ENCODE measurements at regions not wholly inside any gene's neighbourhood (a gene's known extent, or its start where the extent isn't known, plus 50 kb on each side); places are given as distances from the start of the nearest gene placed in this dataset.
A peak's percentile ranks its signal among the peaks of the same experiment; 100 is the strongest.
"Not testable (repeated sequence)": the region's sequence is repeated elsewhere in the genome, so short reads cannot be mapped to it uniquely, and the experiment has no call there.

GRCh38 chr1:208485512-208485911, 241.3 kb upstream of the PLXNA2 start:
- FAIRE-seq (no peak), DNase-seq (ENCODE audit: insufficient read length, low spot score) (no peak)
- no peak for TF ChIP-seq POLR2A (IDR thresholded peaks at IDR 0.05; ENCODE audit: low read depth, low read length)

GRCh38 chr1:208486677-208487076, 242.5 kb upstream of the PLXNA2 start:
- FAIRE-seq: no peak
- TF ChIP-seq POLR2A (IDR thresholded peaks at IDR 0.05; ENCODE audit: low read depth, low read length): no peak
- DNase-seq (ENCODE audit: insufficient read length, low spot score): no peak

GRCh38 chr1:208488432-208488831, 244.2 kb upstream of the PLXNA2 start:
- not testable (repeated sequence) for FAIRE-seq; DNase-seq (ENCODE audit: insufficient read length, low spot score)

GRCh38 chr1:208496467-208497371, 252.5 kb upstream of the PLXNA2 start:
- DNase-seq (ENCODE audit: insufficient read length, low spot score) (no peak), FAIRE-seq (no peak)
- no peak for TF ChIP-seq POLR2A (IDR thresholded peaks at IDR 0.05; ENCODE audit: low read depth, low read length)

GRCh38 chr1:208497866-208498541, 253.8 kb upstream of the PLXNA2 start:
- FAIRE-seq (no peak), DNase-seq (ENCODE audit: insufficient read length, low spot score) (no peak)
- TF ChIP-seq POLR2A (IDR thresholded peaks at IDR 0.05; ENCODE audit: low read depth, low read length): no peak

GRCh38 chr1:208499026-208499425, 254.8 kb upstream of the PLXNA2 start:
- no peak for DNase-seq (ENCODE audit: insufficient read length, low spot score)
- no peak for FAIRE-seq
- TF ChIP-seq POLR2A (IDR thresholded peaks at IDR 0.05; ENCODE audit: low read depth, low read length): no peak

- no peak for DNase-seq (ENCODE audit: insufficient read length, low spot score)
- no peak for TF ChIP-seq POLR2A (IDR thresholded peaks at IDR 0.05; ENCODE audit: low read depth, low read length)
- no peak for FAIRE-seq
Measured at GRCh38 chr1:208499601-208500000, 255.4 kb upstream of the PLXNA2 start.

- no peak for DNase-seq (ENCODE audit: insufficient read length, low spot score)
- no peak for FAIRE-seq
- no peak for TF ChIP-seq POLR2A (IDR thresholded peaks at IDR 0.05; ENCODE audit: low read depth, low read length)
Measured at GRCh38 chr1:208500375-208500774, 256.2 kb upstream of the PLXNA2 start.

GRCh38 chr1:208501542-208501941, 257.4 kb upstream of the PLXNA2 start:
- DNase-seq (ENCODE audit: insufficient read length, low spot score): no peak
- no peak for TF ChIP-seq POLR2A (IDR thresholded peaks at IDR 0.05; ENCODE audit: low read depth, low read length)
- no peak for FAIRE-seq

- no peak for TF ChIP-seq POLR2A (IDR thresholded peaks at IDR 0.05; ENCODE audit: low read depth, low read length)
- DNase-seq (ENCODE audit: insufficient read length, low spot score) (no peak), FAIRE-seq (no peak)
Measured at GRCh38 chr1:208503787-208504186, 259.6 kb upstream of the PLXNA2 start.

- no peak for FAIRE-seq
- no peak for TF ChIP-seq POLR2A (IDR thresholded peaks at IDR 0.05; ENCODE audit: low read depth, low read length)
- no peak for DNase-seq (ENCODE audit: insufficient read length, low spot score)
Measured at GRCh38 chr1:208506812-208507211, 262.6 kb upstream of the PLXNA2 start.

- FAIRE-seq (no peak), DNase-seq (ENCODE audit: insufficient read length, low spot score) (no peak)
- no peak for TF ChIP-seq POLR2A (IDR thresholded peaks at IDR 0.05; ENCODE audit: low read depth, low read length)
Measured at GRCh38 chr1:208509072-208509471, 264.9 kb upstream of the PLXNA2 start.

- DNase-seq (ENCODE audit: insufficient read length, low spot score): peak; percentile 5
- no peak for TF ChIP-seq POLR2A (IDR thresholded peaks at IDR 0.05; ENCODE audit: low read depth, low read length)
- no peak for FAIRE-seq
Measured at GRCh38 chr1:208510192-208510952, 266.2 kb upstream of the PLXNA2 start.

GRCh38 chr1:208511242-208511860, 267.2 kb upstream of the PLXNA2 start:
- FAIRE-seq (no peak), DNase-seq (ENCODE audit: insufficient read length, low spot score) (no peak)
- TF ChIP-seq POLR2A (IDR thresholded peaks at IDR 0.05; ENCODE audit: low read depth, low read length): no peak
